IPS-NIHi7 (cell line): ENCODE measurements at regions not wholly inside any gene's neighbourhood (a gene's known extent, or its start where the extent isn't known, plus 50 kb on each side); places are given as distances from the start of the nearest gene placed in this dataset.
A peak's percentile ranks its signal among the peaks of the same experiment; 100 is the strongest.

ENCODE experiments used
- DNase-seq: peaks from one replicate; pipeline ENCODE4 v3.0.0; 2012; ENCODE audit warnings: mixed read lengths; ENCODE audit errors: extremely low spot score

DNA sequence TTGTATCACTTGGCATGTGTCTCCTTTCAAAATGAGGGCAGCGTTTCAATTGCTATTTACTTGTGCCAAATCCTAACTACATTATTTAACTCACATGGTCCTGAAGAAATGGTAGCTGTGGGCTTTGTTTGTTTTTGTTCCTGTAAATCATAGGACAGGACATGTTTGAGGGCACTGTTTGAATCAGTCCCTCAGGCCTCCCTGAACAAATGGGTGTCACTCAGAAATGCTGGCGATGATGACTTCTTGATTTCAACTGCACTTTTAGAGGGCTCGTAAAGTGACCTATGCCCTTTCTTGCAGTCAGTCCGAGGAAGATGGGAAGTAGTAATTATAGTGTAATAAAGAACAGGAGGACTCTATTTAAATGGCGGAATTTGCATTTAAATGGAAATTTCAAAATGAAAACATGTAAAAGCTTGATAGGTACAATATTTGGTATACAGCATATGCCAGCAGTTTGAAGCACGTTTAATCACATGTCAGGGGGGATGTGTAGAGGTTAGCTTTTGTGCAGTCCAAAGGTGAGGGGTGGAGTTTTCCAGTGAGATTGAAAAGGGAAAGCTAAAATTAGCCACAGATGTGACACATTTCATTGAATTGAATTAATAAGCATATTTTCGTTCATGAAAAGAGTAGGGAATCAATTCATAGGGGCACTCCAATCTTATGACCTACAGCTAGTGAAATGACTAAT is 1958.7 kb upstream of the IGFBP7 start:
- no peak for DNase-seq

DNA sequence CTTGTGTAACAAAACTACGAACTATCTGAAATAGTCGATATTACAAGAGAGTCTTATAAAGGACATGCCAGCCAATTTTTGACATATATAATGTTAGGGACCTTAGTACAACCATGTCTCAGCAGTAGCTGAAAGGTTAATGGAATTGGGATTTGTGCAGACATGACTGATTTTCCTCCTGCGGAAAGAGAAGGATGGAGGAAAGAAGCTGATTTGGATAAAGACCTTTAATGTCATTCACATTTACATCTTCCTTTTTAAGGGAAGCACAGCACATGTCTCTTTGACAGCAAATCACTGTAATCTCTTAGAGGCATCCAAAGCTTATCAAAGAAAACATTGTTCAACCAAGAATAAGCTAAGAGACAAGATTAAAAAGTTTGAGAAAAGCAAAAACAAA is 1976.2 kb upstream of the IGFBP7 start:
- no peak for DNase-seq

DNA sequence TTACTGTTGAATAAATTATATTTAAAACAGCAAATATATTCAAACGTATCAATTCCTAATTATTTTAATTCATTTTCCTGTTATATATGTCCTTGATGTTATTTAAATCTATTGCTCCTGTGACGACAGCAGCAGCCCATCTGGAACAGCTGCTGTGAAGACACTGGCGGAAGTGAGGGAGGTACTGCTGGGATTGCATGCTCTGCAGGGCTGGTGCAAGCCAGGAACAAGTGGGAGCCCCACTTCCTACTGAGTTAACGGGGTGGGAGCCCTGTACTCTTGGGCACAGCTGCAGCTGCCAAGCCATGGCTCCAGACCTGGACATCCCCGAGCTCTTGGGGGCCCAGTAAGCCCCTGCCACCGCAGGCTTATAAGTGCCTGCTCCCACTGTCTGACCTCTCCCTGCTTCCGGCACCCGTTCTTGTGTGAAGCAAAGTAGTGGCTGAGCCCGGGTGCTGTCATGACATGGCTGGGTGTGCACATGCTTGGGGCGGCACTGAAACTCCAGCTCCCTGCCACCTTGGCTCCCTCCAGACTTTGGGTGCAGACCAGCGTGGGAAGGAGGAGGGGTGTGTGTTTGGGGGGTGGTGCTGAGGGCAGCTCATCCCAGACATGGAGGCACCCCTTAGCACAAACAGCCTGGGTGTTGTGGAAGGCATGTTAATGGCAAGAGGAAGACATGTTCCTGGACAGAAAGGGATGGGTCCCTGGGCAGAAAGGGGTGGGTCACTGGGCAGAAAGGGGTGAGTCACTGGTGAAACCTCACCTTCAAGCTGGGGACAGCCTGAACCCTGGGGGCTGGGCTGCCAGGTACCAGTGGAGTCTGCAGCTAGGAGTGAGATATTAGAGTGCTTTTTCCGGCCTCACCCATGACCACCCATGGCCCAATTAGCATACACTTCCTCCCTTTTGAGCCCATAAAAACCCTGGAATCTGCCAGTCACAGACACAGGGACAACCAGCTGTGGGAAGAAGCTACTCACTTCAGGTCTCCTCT is 1981.3 kb upstream of the IGFBP7 start:
- DNase-seq: no peak

DNA sequence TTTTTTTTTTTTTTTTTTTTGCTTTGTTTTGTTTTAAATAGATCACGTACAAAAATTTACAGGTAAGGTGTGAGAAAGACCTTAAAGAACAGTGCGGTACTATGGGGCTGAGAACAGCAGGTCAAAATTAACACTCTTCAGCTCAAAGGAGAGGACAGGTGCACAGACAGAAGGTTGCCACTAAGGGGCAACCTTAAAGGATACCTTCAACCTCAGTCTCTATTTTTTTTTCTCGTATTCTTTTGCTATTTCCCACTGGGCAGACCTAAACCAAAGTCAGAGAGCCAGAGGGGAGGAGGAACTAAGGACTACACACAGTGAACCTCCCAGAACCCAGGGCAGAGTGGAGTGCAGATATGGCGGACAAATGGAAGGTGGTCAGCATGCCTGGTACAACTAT is 1984.3 kb upstream of the IGFBP7 start:
- DNase-seq: peak; percentile 38

DNA sequence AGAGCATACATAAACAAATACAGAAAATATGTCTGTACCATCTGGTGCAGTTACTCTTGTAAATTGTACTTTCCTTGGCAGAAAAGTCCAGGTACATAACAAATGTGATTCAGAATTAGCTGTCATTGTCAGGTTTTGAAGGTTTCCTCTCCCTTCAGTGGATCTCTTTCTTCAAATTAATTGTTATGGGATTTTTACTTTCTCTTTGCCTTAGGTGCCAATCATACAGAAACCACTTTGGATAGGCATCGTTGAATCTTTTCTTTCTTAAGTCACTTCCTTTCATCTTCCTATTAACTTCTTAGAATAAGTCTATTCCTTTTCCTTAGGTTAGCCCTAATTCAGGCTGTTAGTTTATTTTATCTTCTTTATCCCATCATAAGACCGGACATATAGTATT is 1992.1 kb upstream of the IGFBP7 start:
- no peak for DNase-seq

DNA sequence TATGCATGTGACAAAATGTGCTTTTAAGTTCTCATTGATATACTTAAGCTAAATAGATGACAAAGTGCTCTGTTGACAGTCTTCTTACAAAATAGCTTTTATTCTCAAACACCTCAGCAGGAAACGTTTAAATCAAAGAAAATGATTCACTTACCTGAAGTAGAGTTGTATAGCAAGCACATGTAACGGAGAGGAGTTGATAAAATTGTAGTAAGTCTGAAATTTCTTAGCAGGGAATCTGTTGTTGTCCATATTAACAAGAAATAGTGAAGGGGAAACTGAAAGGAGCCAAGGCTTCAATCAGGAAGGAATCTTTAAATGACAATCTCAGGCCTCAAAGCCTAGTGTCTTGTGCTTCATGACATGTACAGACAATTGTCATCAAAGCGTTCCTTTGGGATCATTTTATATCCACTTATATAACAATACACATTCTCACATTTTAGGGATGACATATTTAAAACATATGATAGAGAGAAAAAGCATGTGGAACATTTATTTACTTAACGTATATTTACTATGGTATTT is 2010.2 kb upstream of the IGFBP7 start:
- DNase-seq: no peak

DNA sequence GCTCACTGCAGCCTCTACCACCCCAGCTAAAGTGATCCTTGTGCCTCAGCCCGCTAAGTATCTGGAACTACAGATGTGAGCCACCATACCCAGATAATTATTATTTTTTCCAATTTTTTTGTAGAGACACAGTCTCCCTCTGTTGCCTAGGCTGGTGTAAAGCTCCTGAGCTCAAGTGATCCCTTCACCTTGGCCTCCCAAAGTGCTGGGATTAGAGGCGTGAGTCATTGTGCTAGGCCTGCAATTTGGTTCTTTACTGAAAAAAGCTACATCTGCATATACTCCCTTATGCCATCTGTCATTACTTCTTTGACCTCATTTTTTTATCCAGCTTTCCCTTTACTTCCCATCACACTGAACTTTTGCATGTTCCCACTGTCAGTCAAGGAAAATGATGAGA is 2012.4 kb upstream of the IGFBP7 start:
- DNase-seq: no peak

DNA sequence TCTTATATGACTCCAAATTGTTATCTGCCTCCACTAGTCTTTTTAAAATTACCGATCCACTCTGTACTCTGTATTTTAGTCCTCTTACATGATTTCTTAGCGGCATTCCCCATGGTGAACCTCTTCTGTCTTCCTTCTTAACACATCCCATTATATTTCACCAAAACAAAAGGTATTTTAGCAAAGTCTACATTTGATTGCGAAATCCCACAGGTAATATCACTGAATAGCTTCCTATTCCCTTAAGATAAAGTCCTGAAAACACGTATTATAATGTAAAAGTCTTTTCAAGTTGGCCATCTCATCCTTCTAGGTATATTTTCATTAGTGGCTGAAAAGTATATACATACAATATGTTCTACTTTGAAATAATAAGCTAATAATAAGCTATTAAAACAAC is 2016.0 kb upstream of the IGFBP7 start:
- no peak for DNase-seq

DNA sequence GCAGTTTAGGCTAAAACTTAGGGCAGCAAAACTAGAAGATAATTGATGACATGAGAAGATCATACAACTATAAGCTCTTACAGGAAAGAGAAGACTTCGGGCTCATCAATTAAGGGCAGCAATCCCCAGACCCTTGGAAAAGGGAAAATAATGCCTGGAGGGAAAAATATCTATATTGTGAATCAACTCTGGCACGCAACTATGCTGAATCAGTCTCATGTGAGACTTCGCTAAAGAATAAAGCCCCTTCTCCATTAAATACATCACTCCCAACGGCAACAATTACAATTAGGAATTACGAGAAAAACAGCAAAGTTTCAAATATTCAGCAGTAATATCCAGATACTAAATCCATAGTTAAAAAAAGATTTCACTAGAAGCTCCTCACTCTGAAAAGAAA is 2016.8 kb upstream of the IGFBP7 start:
- no peak for DNase-seq

DNA sequence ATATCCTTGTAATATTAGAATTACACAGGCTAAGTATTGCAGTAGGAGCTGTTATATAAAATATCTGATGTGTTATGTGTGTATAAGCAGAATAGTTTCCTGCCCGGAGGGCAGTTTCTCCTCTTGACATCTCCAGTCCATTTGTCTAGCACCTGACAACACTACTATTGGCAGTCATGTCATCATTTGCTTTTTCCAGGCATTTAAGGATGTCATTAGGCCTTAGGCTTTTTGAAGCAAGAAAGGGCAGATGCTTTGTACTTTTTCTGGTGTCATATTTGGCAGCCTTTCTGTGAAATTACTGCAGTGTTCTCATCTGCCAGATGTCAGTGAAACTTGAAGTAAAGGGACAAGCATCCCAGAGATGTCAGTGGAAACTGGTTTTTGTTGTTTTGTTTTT is 2017.6 kb upstream of the IGFBP7 start:
- DNase-seq: no peak

DNA sequence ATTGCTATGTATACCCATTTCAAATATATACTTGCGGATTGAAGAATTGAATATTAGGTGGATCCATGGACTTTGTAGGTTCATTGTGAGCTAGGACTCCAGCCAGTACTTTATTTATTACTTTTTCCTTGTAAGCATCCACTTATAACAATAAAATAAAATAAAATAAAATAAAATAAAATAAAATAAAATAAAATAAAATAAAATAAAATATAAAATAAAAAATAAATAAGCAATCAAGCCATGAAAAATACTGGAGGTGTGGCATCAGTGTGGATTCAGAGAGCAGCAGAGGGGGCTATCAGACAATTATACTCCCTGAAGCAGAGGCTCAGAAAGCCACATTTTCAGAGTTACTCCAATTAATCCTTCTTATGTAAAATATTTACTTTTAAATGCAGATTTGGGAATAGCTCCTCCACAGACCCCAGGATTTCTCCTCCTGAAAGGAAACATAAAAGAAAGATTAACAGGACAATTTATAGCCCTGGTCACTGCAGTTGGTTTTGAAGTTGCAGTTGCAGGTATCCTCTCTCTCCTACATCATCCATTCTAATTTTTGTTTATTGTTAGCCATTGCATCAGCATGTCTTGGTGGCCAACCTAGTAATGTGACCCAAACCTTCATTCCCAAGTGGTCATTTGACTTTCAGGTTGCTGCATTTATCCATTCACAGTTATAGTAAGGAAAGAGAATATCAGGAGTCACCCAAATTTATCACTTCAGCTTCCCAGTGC is 2025.2 kb upstream of the IGFBP7 start:
- DNase-seq: no peak

DNA sequence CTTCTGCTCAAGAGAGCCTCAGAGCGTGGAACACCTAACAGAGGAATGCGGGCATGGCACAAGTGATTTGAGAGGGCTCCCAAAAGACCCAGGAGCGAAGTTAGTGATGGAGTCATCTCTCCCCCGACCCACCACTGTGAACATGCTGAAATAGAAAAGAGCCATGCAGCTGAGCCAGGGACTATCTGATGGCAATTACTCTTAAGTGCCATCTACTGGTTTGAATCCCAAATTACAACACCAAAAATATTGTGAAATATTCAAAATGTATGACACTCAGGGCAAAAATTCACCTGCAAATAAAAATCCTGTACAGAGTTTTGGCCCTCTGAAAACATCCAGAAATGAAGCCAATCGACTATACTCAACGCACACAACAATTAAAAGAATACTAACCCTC is 2038.9 kb upstream of the ADGRL3 start:
- peak; percentile 11 for DNase-seq

DNA sequence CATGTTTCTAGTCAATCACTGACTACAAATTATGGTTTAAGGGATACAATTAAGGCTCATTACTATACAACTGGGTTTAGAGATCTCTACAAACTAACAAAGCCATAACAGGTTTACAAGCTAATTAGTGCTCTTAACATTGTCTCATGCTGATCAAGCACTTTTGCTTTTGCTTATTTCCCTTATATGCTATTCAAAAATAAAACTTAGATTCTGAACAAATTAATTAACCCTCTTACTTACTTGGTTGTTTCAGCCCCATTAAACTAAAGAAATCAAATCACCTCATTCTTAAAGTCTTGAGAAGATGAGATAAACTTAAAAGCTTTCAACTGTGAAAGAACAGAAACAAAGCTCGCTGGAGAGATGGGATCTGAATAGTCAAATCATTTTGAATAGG is 2024.5 kb upstream of the ADGRL3 start:
- DNase-seq: no peak

DNA sequence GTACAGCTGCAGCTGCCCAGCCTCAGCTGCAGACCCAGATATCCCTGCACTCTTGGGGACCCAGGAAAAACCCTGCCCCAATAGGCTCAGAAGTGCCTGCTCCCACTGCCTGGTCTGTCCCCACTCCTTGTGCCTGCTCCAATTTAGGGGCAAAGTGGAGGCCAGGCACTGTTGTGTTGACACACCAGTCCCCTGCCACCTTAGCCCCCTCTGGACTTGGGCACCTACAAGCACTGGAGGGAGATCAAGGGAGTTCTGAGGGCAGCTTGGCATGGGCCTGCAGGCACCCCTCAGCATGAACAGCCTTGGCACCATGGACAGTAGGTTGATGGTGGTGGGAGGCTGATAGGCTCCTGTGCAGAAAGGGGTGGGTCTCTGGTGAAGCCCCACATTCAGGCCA is 2020.8 kb upstream of the ADGRL3 start:
- no peak for DNase-seq

DNA sequence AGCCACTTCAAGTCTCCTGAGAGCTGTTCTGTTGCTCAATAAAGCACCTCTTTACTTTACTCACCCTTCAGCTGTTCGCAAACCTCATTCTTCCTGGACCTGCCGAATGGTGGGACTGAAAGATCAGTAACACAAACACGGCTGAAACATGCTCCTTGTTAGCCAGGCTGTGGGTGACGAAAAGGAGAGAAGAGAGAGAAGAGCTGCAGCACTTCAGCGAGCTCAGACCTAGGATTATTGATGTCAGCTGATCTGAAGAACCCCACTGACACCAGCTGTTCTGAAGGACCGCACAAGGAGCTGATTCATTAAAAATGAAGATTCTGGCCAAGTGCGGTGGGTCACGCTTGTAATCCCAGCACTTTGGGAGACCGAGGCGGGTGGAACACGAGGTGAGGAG is 2020.0 kb upstream of the ADGRL3 start:
- no peak for DNase-seq

DNA sequence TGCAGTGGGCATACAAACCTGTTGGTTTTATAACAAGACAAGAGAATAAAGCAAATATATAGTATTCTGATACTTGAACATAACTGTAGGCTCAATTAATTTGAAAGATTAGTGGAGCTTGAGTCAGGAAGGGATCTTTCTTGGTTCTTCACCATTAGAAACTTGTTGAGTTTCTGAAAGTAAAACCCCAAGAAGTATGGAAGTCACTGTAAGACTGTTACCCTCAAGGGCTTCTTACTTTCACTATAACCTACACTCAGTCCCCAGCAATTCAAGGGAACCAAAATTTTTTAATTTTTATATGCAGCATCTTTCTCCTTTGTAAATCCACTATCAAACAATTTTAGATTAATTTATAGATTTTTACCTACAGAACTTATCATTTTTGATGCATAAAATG is 2019.2 kb upstream of the ADGRL3 start:
- no peak for DNase-seq

DNA sequence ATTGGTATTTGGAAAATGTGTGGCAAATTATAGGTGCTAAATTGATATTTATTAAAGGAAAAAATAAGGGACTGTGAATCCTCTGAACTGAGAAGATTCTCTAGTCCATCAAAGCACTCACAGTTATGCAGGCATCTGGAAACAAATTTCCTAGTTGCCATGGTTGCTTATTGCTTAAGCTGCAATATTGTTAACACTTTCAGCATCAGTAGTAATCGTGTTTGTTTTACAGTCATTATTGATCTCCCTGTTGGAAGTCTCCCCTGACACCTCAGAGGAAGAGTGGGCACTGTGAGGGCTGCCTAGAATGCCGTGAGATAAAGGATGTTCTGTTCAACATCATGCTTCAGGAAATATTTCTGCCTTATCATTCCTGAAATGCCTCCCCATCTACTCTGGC is 2004.3 kb upstream of the ADGRL3 start:
- no peak for DNase-seq

DNA sequence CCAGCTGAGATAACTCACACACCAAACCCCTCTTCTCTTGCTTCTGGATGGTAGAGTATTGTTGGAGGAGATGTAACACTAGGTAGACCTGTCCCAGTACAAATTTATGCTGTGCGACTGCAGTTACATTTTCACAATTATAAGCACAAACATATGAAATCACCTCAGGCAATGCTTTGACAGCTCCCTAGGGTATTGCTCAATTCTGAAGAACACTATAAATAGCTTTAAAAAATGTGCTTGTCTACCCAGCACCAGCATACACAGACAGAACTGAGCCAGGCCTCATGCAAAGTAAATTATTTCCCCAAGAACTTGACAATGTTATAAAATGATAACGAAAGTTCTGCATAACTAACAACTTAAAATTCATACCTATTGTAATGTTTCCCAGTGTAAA is 1999.1 kb upstream of the ADGRL3 start:
- no peak for DNase-seq

DNA sequence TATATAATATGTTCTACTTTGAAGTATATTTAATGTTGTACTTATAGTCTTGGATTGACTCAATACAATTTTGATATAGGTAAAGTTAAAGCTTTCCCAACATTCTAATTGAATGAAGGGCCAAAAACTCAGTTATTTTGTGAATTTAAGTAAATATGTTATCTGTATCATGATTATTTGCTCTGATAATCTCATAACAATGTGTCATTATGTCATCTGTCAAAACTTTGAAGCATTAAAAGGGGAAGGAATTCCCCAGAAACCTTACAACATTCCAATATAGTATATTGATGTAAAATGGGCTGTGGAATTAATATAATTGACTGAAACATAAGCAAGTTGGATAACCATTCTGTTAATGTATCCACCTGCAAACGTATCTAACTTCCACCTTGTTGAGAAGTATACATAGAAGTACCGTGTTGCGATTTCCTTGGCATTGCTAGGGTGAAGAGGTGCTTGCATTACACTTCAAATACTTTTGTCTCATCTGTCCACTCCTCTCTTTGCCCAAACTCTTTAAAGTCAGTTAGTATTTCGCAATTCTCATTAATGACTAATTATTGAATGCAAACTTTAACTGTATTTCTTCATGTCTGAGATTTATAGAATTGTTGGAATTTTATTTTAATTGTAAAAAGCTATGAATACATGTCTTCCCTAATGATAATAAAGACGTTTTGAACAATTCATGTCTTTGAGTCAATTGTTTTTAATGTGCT is 1982.1 kb upstream of the ADGRL3 start:
- no peak for DNase-seq

DNA sequence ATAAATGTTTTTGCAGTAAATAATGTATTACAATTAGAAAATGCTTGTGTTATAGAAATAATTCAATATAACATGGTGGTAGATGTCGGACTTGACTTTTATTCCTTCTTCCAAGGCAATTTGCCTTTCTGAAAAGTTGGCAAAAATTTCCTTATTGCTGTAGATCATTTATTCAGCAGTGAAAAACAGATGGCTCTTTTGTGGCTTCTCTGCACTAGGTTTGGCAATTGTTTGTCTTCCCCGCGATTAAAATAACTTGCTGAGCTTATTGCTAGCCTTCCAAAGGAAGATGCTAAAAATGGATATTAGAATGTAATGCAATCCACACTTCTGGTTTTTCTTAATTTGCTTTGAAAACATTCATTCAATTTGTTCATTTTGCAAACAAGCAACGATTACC is 1977.9 kb upstream of the ADGRL3 start:
- DNase-seq: no peak

DNA sequence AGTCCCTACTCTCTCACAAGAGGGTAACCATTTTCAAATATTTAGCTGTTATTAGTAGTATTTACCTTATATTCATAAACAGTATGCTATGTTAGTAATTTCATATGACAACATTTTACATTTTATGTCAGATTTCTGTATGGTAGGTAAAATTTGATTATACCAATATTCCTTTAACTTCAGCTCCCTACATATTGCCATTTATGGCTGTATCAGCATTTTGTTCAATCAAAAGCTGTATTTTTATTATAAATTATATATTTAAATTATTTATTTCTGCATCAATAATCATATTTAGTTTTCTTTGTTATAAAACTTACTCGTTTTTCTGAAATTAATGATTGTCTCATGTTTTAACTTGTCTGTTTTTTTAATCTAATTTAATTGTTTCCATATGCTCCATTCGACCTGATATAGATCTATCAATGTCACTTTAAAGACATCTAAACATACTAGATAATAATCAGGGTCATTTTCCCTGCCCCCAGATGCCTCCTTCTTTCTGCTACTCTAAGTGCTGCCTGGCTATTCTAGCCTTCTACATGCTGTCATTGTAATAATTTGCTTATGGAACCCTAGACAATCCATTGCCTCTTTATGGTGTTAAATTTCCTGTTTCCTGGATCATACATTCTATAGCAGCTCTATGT is 1976.7 kb upstream of the ADGRL3 start:
- no peak for DNase-seq
